Neural cell (in vitro differentiated cells): ENCODE measurements at regions not wholly inside any gene's neighbourhood (a gene's known extent, or its start where the extent isn't known, plus 50 kb on each side); places are given as distances from the start of the nearest gene placed in this dataset.
"Not testable (repeated sequence)": the region's sequence is repeated elsewhere in the genome, so short reads cannot be mapped to it uniquely, and the experiment has no call there.

ENCODE experiments used
- H2AFZ ChIP-seq: fragments of 200-600, 300-800 bp; sonication (generic), shearing (Covaris generic); 2 replicates; pipeline ENCODE4 v1.6.0; 2014; ENCODE audit warnings: low read depth, mild to moderate bottlenecking, antibody characterized with exemption, low read length, moderate library complexity
- H3F3A ChIP-seq: fragments of 200-600 bp; shearing (Covaris generic); 2 replicates; pipeline ENCODE4 v1.6.1; 2016; ENCODE audit warnings: mild to moderate bottlenecking, moderate library complexity, mixed read lengths, antibody characterized with exemption, low read length; ENCODE audit not compliant: insufficient read depth, poor library complexity, severe bottlenecking
- H3K27ac ChIP-seq: fragments of 200-600, 300-800 bp; sonication (generic), shearing (Covaris generic); 2 replicates; pipeline ENCODE4 v1.5.1; 2014; ENCODE audit warnings: mild to moderate bottlenecking, low read length, moderate library complexity
- H3K27me3 ChIP-seq: fragments of 300-800, 200-600 bp; sonication (generic), shearing (Covaris generic); 2 replicates; pipeline ENCODE4 v1.6.0; 2014; ENCODE audit warnings: mild to moderate bottlenecking, low read depth, low read length, moderate library complexity; ENCODE audit not compliant: insufficient read depth
- H3K36me3 ChIP-seq: fragments of 300-800, 200-600 bp; sonication (generic), shearing (Covaris generic); 2 replicates; pipeline ENCODE4 v1.5.1; 2014; ENCODE audit warnings: mild to moderate bottlenecking, antibody characterized with exemption, low read length, moderate library complexity; ENCODE audit not compliant: insufficient read depth
- H3K4me2 ChIP-seq: fragments of 300-800, 200-600 bp; sonication (generic), shearing (Covaris generic); 2 replicates; pipeline ENCODE4 v1.6.0; 2014; ENCODE audit warnings: mild to moderate bottlenecking, low read length
- H3K4me3 ChIP-seq: fragments of 300-800, 200-600 bp; sonication (generic), shearing (Covaris generic); 2 replicates; pipeline ENCODE4 v1.5.1; 2014; ENCODE audit warnings: mild to moderate bottlenecking, low read length, moderate library complexity
- H3K79me2 ChIP-seq: fragments of 200-600 bp; shearing (Covaris generic); replicated peaks from 2 replicates; pipeline ENCODE4 v1.6.0; 2014; ENCODE audit warnings: mild to moderate bottlenecking, low read length, moderate library complexity; ENCODE audit not compliant: insufficient read depth
- H3K9ac ChIP-seq: fragments of 300-800, 200-600 bp; sonication (generic), shearing (Covaris generic); 2 replicates; pipeline ENCODE4 v1.6.1; 2016; ENCODE audit warnings: mild to moderate bottlenecking, low read length, mixed read lengths
- H3K9me2 ChIP-seq: fragments of 200-600 bp; shearing (Covaris generic); 2 replicates; pipeline ENCODE4 v1.6.1; 2016; ENCODE audit warnings: mild to moderate bottlenecking, low read length, mixed read lengths; ENCODE audit not compliant: insufficient read depth
- H3K9me3 ChIP-seq: fragments of 200-600, 300-800 bp; sonication (generic), shearing (Covaris generic); 2 replicates; pipeline ENCODE4 v1.6.1; 2016; ENCODE audit warnings: mild to moderate bottlenecking, mixed run types, low read length, moderate library complexity, mixed read lengths
- H4K20me1 ChIP-seq: fragments of 200-600 bp; shearing (Covaris generic); 2 replicates; pipeline ENCODE4 v1.6.1; 2016; ENCODE audit warnings: mild to moderate bottlenecking, mixed run types; ENCODE audit not compliant: insufficient read depth
- CTCF ChIP-seq: fragments of 450-650 bp; IDR thresholded peaks from 2 replicates; pipeline ENCODE4 v1.5.1; 2014; ENCODE audit warnings: antibody characterized with exemption, mild to moderate bottlenecking, moderate library complexity; ENCODE audit not compliant: poor library complexity, severe bottlenecking
- EP300 ChIP-seq: fragments of 450-650 bp; conservative IDR thresholded peaks from 2 replicates; pipeline ENCODE4 v1.6.1; 2014; ENCODE audit warnings: antibody characterized with exemption, mild to moderate bottlenecking, moderate library complexity; ENCODE audit not compliant: poor library complexity, severe bottlenecking
- EZH2 ChIP-seq: fragments of 200-600, 300-800 bp; shearing (Covaris generic), sonication (generic); IDR thresholded peaks from 2 replicates; pipeline ENCODE4 v1.6.1; 2014; ENCODE audit warnings: antibody characterized with exemption, low read length, borderline replicate concordance, mild to moderate bottlenecking; ENCODE audit not compliant: insufficient read depth, poor library complexity, severe bottlenecking
- MXI1 ChIP-seq: fragments of 450-650 bp; conservative IDR thresholded peaks from 2 replicates; pipeline ENCODE4 v1.6.1; 2014; ENCODE audit warnings: antibody characterized with exemption, mild to moderate bottlenecking; ENCODE audit not compliant: poor library complexity, severe bottlenecking
- POLR2AphosphoS5 ChIP-seq: IDR thresholded peaks from 2 replicates; pipeline ENCODE4 v1.6.1; 2012
- RAD21 ChIP-seq: fragments of 450-650 bp; conservative IDR thresholded peaks from 2 replicates; pipeline ENCODE4 v1.6.1; 2014; ENCODE audit warnings: antibody characterized with exemption, mild to moderate bottlenecking, moderate library complexity
- REST ChIP-seq: IDR thresholded peaks from 2 replicates; pipeline ENCODE4 v1.6.1; 2012; ENCODE audit warnings: borderline replicate concordance
- SMC3 ChIP-seq: fragments of 450-650 bp; conservative IDR thresholded peaks from 2 replicates; pipeline ENCODE4 v1.6.1; 2014; ENCODE audit warnings: antibody characterized with exemption, mild to moderate bottlenecking, moderate library complexity; ENCODE audit not compliant: poor library complexity
- TAF1 ChIP-seq: IDR thresholded peaks from 2 replicates; pipeline ENCODE4 v1.6.1; 2012; ENCODE audit warnings: low read depth

- no peaks in the 10 kb centered on the region for H3K36me3 ChIP-seq
- H3K27ac ChIP-seq: no peak overlapping the region
- no peak overlapping the region for H3K4me2 ChIP-seq
- H3K9me2 ChIP-seq: no peaks in the 10 kb centered on the region
- no peaks in the 10 kb centered on the region for H4K20me1 ChIP-seq
- no peak overlapping the region for H3K4me3 ChIP-seq
- no peak overlapping the region for H2AFZ ChIP-seq
- H3K27me3 ChIP-seq: no peaks in the 10 kb centered on the region
- TF ChIP-seq EP300 (no peak), MXI1 (no peak), RAD21 (no peak), REST (no peak), POLR2AphosphoS5 (no peak), CTCF (no peak), TAF1 (no peak), EZH2 (no peak), SMC3 (no peak)
- H3K9me3 ChIP-seq: no peaks in the 10 kb centered on the region
- no peaks in the 10 kb centered on the region for H3K79me2 ChIP-seq
- no peaks in the 10 kb centered on the region for H3F3A ChIP-seq
- no peak overlapping the region for H3K9ac ChIP-seq
Measured at GRCh38 chr18:76013057-76013456, 482.0 kb downstream of the ZNF516 start.

- Histone ChIP-seq H3K4me2 (no peak overlapping the region), H3K9ac (no peak overlapping the region), H3K27ac (no peak overlapping the region), H2AFZ (no peak overlapping the region), H3K27me3 (no peaks in the 10 kb centered on the region), H3F3A (no peaks in the 10 kb centered on the region), H3K36me3 (no peaks in the 10 kb centered on the region), H4K20me1 (no peaks in the 10 kb centered on the region), H3K4me3 (no peak overlapping the region), H3K9me2 (no peaks in the 10 kb centered on the region), H3K9me3 (no peaks in the 10 kb centered on the region), H3K79me2 (no peaks in the 10 kb centered on the region)
- TF ChIP-seq MXI1 (no peak), RAD21 (no peak), POLR2AphosphoS5 (no peak)
Measured at GRCh38 chr18:76005632-76006208, 489.3 kb downstream of the ZNF516 start.

- not testable (repeated sequence) for H3K79me2 ChIP-seq, H3K4me3 ChIP-seq, H3K9me3 ChIP-seq, H3K9me2 ChIP-seq, H3F3A ChIP-seq, H3K36me3 ChIP-seq, H4K20me1 ChIP-seq, H3K27ac ChIP-seq, H2AFZ ChIP-seq, H3K27me3 ChIP-seq, H3K9ac ChIP-seq, H3K4me2 ChIP-seq
Measured at GRCh38 chr18:75987913-75988312, 507.1 kb downstream of the ZNF516 start.
